ENCODE measurements at regions not wholly inside any gene's neighbourhood (a gene's known extent, or its start where the extent isn't known, plus 50 kb on each side); places are given as distances from the start of the nearest gene placed in this dataset.

GRCh38 chrX:34999702-35000101 is 57.1 kb downstream of the FAM47B start:
- no peak for DNase-seq (ENCODE audit: low spot score)

- peak; percentile 10 for DNase-seq (ENCODE audit: low spot score)
These were observed 63.8 kb downstream of the FAM47B start for GRCh38 chrX:35006361-35006760.

GRCh38 chrX:35015621-35016020 is 73.0 kb downstream of the FAM47B start:
- no peak for DNase-seq (ENCODE audit: low spot score)

GRCh38 chrX:35016051-35016450 is 73.5 kb downstream of the FAM47B start:
- peak; percentile 53 for DNase-seq (ENCODE audit: low spot score)

DNA sequence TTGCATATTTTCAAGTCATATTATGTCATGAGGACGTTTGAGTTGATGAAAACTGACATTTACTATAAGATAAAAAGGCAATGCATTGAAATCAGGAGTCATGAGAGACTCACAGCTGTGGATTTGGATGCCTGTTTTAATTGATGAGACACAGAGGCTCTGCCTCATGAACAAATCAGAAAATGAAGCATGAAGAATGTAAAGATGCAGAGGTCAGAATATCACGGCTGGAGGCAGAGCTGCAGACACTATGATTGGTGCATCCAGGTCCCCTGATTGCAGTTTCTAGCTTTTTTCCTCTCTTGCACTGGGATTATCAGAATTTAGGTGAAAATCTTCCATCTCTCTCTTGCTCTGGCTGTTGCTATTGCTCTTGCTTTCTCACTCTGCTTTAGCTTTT is 74.7 kb downstream of the FAM47B start:
- DNase-seq (ENCODE audit: low spot score), result no peak

- DNase-seq (ENCODE audit: low spot score), result no peak
These were observed 81.1 kb downstream of the FAM47B start for GRCh38 chrX:35023683-35024082.

- no peak for DNase-seq (ENCODE audit: low spot score)
These were observed 83.2 kb downstream of the FAM47B start for GRCh38 chrX:35025820-35026219.

DNA sequence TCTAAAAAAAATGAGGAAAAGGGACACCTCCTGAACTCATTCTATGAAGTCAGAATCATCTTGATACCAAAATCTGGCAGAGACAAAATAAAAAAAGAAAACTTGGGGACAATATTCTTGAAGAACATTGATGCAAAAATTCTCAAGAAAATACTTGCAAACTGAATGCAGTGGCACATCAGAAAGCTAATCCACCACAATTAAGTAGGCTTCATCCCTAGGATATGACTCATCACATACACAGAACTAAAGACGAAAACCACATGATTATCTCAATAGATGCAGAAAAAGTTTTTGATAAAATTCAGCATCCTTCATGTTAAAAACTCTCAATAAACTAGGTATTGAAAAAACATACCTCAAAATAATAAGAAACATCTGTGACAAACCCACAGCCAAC is 98.3 kb downstream of the FAM47B start:
- DNase-seq (ENCODE audit: low spot score), result no peak

- DNase-seq (ENCODE audit: low spot score), result no peak
These were observed 104.2 kb downstream of the FAM47B start for GRCh38 chrX:35046660-35047296.

DNA sequence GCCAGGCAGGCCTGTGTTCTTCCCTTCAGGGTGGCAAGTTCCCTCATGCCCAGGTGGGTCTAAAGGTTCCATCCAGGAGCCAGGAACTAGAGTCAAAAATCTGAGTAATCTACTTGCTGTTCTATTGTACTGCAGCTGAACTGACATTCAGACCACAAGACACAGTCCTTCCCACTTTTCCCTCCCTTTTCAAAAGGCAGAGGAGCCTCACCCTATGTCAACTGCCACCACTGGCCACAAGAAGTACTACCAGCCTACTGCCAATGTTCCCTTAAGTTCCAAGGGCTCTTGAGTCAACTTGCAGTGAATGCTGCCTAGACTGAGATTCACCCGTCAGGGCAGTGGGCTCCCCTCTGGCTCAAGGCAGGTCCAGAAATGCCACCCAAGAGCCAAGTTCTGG is 133.5 kb downstream of the FAM47B start:
- DNase-seq (ENCODE audit: low spot score), result no peak

- no peak for DNase-seq (ENCODE audit: low spot score)
These were observed 148.2 kb downstream of the FAM47B start for GRCh38 chrX:35090801-35091200.

GRCh38 chrX:35098419-35098818 is 155.8 kb downstream of the FAM47B start:
- peak; percentile 15 for DNase-seq (ENCODE audit: low spot score)

GRCh38 chrX:35101901-35102300 is 159.3 kb downstream of the FAM47B start:
- DNase-seq (ENCODE audit: low spot score), result peak; percentile 6

DNA sequence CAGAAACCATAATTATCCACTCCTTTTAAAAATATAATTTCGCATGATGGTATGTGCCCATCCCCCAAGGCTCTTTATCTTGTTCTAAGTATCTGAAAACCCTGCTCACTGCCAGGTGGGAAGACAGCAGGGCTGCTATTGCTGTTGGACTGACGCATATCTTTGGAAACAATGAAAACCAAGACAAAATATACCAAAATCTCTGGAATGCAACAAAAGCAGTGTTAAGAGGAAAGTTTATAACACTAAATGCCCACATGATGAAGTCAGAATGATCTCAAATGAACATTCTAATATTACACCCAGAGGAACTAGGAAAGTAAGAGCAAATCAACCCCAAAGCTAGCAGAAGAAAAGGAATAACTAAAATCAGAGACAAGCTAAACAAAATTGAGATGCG is 162.0 kb downstream of the FAM47B start:
- DNase-seq (ENCODE audit: low spot score), result no peak

DNA sequence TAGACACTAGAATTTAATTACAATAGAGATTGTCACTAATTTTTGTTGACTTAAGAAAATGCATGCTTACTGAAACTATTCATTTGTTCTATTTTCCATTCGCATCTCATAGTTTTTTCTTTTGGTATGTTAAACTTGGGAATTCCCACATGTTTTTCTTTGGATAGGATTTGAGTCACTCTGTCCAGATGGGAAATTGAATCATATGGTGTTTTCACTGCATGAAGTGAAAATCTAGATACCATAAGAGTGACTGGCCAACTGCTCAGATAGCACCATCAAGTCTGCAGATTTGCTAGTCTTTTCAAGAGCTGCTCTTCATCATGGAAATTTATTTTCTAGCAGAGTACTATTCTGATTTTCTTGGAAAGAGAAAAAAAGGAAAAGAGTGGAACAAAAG is 172.6 kb downstream of the FAM47B start:
- DNase-seq (ENCODE audit: low spot score), result peak; percentile 35

GRCh38 chrX:35122756-35123155 is 180.2 kb downstream of the FAM47B start:
- peak; percentile 13 for DNase-seq (ENCODE audit: low spot score)

- DNase-seq (ENCODE audit: low spot score), result no peak
These were observed 206.9 kb downstream of the FAM47B start for GRCh38 chrX:35149517-35149916.

DNA sequence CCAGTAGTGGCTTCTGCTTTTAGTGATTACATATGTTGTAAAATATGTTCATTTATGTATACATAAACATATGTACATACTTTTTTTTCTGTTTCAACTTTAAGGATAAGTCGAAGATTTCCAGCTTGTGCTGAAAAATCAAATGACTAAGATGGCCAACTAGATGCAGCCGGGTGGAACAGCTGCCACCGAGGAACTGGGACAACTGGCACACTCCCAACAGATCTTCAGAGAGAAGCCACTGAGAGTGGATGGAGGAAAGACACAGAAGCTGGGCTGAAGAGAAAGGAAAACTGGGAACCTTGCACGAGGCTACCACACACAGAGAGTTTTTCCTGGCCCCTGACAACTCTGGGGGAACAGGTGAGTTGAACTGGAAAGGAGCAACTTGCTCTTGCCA is 207.5 kb downstream of the FAM47B start:
- DNase-seq (ENCODE audit: low spot score), result no peak

- DNase-seq (ENCODE audit: low spot score), result no peak
These were observed 208.1 kb downstream of the FAM47B start for GRCh38 chrX:35150642-35151239.

DNA sequence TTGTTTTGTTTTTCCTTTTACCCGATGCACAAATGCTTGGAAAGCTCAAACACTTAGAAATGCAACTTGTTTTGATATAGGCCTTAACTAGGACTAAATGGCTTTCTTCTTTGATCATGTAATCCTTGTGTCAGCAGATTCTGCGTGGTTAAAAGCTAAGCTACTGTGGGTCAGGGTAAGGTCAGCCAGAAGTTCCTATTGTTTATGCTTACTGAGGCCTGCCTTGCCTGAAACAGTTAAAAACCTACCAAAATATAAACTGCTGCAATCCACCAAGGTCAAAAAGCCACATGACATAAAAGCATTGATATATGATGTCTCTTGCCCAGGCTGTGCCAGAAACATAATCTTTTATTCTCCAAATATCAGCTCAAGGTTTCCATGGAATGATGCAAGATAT is 223.4 kb downstream of the FAM47B start:
- DNase-seq (ENCODE audit: low spot score), result peak; percentile 55

Measured in kidney tubule cell (primary cell).